RWPE2 (cell line): ENCODE measurements at regions not wholly inside any gene's neighbourhood (a gene's known extent, or its start where the extent isn't known, plus 50 kb on each side); places are given as distances from the start of the nearest gene placed in this dataset.

Source experiments
- ATAC-seq: fragments of 200-7000 bp; cut with Tn5 transposase; 3 replicates; pipeline ENCODE4 v1.9.1; 2021; ENCODE audit warnings: low read depth
- DNase-seq: peaks from one replicate; pipeline ENCODE4 v3.0.0-alpha.2; 2020; ENCODE audit warnings: low spot score
- H3K27ac ChIP-seq: fragments of 450-650 bp; 2 replicates; pipeline ENCODE4 v1.5.1; 2017; ENCODE audit warnings: mild to moderate bottlenecking; ENCODE audit not compliant: poor library complexity, severe bottlenecking
- H3K27me3 ChIP-seq: fragments of 250-450 bp; sonication (Bioruptor Pico); 2 replicates; pipeline ENCODE4 v1.5.1; 2021; ENCODE audit warnings: mild to moderate bottlenecking, moderate library complexity; ENCODE audit not compliant: insufficient read depth, poor library complexity, severe bottlenecking
- H3K36me3 ChIP-seq: fragments of 250-450 bp; sonication (Bioruptor Pico); 2 replicates; pipeline ENCODE4 v1.5.1; 2020; ENCODE audit warnings: low read depth, mild to moderate bottlenecking, moderate library complexity
- H3K4me1 ChIP-seq: fragments of 250-450 bp; sonication (Bioruptor Pico); 2 replicates; pipeline ENCODE4 v1.5.1; 2021; ENCODE audit warnings: mild to moderate bottlenecking, moderate library complexity; ENCODE audit not compliant: insufficient read depth, poor library complexity, severe bottlenecking
- H3K4me3 ChIP-seq: fragments of 250-450 bp; sonication (Bioruptor Pico); 2 replicates; pipeline ENCODE4 v1.5.1; 2021; ENCODE audit warnings: mild to moderate bottlenecking, moderate library complexity; ENCODE audit not compliant: severe bottlenecking
- H3K9me3 ChIP-seq: fragments of 250-450 bp; sonication (Bioruptor Pico); 2 replicates; pipeline ENCODE4 v1.5.1; 2021; ENCODE audit warnings: mild to moderate bottlenecking, moderate library complexity; ENCODE audit not compliant: severe bottlenecking
- CTCF ChIP-seq: fragments of 450-650 bp; IDR thresholded peaks from one replicate; pipeline ENCODE4 v1.5.1; 2017; ENCODE audit warnings: mild to moderate bottlenecking, moderate library complexity; ENCODE audit not compliant: poor library complexity, severe bottlenecking

GRCh38 chr3:180274536-180274935 is 237.8 kb upstream of the PEX5L start:
- Histone ChIP-seq H3K4me3 (no peak overlapping the region), H3K27ac (peak overlapping the region; percentile 8), H3K9me3 (no peaks in the 10 kb centered on the region), H3K27me3 (no peaks in the 10 kb centered on the region), H3K36me3 (no peaks in the 10 kb centered on the region), H3K4me1 (peaks cover 14% of the 10 kb centered on the region)
- no peak for TF ChIP-seq CTCF
- DNase-seq (no peak), ATAC-seq (no peak)

- DNase-seq (no peak), ATAC-seq (peak; percentile 31; the same call in 1 of the 3 replicates)
- TF ChIP-seq CTCF, result no peak
Observed at GRCh38 chr3:180275176-180275575, 238.4 kb upstream of the PEX5L start.

GRCh38 chr3:180277041-180277440 is 240.3 kb upstream of the PEX5L start:
- Histone ChIP-seq H3K9me3 (no peaks in the 10 kb centered on the region), H3K4me1 (peaks cover 14% of the 10 kb centered on the region), H3K27ac (no peak overlapping the region), H3K27me3 (no peaks in the 10 kb centered on the region), H3K4me3 (no peak overlapping the region), H3K36me3 (no peaks in the 10 kb centered on the region)
- TF ChIP-seq CTCF, result no peak
- no peak for DNase-seq
- ATAC-seq, result no peak

More at GRCh38 chr3:180275176-180275575, 238.4 kb upstream of the PEX5L start:
- no peaks in the 10 kb centered on the region for H3K36me3 ChIP-seq
- peak overlapping the region; percentile 8 for H3K27ac ChIP-seq
- no peaks in the 10 kb centered on the region for H3K27me3 ChIP-seq
- H3K9me3 ChIP-seq, result no peaks in the 10 kb centered on the region
- peaks cover 14% of the 10 kb centered on the region for H3K4me1 ChIP-seq
- H3K4me3 ChIP-seq, result no peak overlapping the region

- TF ChIP-seq CTCF, result no peak
- Histone ChIP-seq H3K9me3 (no peaks in the 10 kb centered on the region), H3K27ac (no peak overlapping the region), H3K27me3 (no peaks in the 10 kb centered on the region), H3K36me3 (no peaks in the 10 kb centered on the region), H3K4me1 (peaks cover 14% of the 10 kb centered on the region), H3K4me3 (no peak overlapping the region)
- ATAC-seq (no peak), DNase-seq (no peak)
Observed at GRCh38 chr3:180278583-180279188, 241.9 kb upstream of the PEX5L start.

GRCh38 chr3:180280555-180280954 is 243.8 kb upstream of the PEX5L start:
- Histone ChIP-seq H3K27ac (no peak overlapping the region), H3K36me3 (no peaks in the 10 kb centered on the region), H3K9me3 (no peaks in the 10 kb centered on the region), H3K4me3 (no peak overlapping the region), H3K27me3 (no peaks in the 10 kb centered on the region), H3K4me1 (peaks cover 3% of the 10 kb centered on the region)
- TF ChIP-seq CTCF, result no peak
- DNase-seq, result no peak
- ATAC-seq, result no peak
